ENCODE measurements at regions not wholly inside any gene's neighbourhood (a gene's known extent, or its start where the extent isn't known, plus 50 kb on each side); places are given as distances from the start of the nearest gene placed in this dataset.

DNA sequence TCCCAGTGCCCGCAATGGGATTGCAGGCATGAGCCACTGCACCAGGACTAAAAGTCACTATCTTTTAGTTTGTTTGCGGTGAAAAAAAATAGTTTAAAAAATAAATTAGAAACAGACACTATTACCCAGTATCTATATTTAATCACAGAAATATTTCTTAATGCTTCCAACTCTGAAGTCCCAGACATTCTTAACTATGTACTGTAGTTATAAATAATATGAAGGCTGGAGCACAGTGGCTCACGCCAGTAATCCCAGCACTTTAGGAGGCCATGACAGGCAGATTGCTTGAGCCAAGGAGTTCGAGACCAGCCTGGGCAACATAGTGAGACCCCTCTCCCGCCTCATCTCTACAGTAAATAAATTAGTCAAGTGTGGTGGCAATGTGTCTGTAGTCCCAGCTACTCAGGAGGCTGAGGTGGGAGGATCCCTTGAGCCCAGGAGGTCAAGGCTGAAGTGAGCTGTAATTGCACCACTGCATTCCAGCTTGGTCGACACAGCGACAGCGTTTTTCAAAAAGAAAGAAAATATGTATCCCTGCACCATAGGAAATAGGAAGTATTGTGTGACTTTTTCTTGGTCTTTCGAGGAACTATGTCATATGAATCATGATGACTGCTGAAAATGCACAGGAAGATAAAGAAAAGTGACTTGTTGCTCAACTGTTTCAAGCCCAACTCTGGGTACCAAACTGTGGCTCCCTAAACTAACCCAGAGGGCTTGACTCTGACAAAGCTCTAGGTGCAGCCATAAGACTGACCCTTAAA lies 74.9 kb upstream of the STEAP1B start:
- H3K27ac ChIP-seq = no peak overlapping the region
- H3K36me3 ChIP-seq = no peaks in the 10 kb centered on the region
- H3K4me3 ChIP-seq = no peak overlapping the region
- no peak for DNase-seq
- H3K4me1 ChIP-seq = peaks cover 0 to 5% of the 10 kb centered on the region in 2 donors
- TF ChIP-seq, protein P1, sequence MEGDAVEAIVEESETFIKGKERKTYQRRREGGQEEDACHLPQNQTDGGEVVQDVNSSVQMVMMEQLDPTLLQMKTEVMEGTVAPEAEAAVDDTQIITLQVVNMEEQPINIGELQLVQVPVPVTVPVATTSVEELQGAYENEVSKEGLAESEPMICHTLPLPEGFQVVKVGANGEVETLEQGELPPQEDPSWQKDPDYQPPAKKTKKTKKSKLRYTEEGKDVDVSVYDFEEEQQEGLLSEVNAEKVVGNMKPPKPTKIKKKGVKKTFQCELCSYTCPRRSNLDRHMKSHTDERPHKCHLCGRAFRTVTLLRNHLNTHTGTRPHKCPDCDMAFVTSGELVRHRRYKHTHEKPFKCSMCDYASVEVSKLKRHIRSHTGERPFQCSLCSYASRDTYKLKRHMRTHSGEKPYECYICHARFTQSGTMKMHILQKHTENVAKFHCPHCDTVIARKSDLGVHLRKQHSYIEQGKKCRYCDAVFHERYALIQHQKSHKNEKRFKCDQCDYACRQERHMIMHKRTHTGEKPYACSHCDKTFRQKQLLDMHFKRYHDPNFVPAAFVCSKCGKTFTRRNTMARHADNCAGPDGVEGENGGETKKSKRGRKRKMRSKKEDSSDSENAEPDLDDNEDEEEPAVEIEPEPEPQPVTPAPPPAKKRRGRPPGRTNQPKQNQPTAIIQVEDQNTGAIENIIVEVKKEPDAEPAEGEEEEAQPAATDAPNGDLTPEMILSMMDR (IDR thresholded peaks at IDR 0.05) = no peak
- TF ChIP-seq POLR2A (IDR thresholded peaks at IDR 0.05) = no peak
- H3K27me3 ChIP-seq = no peaks in the 10 kb centered on the region
- intact Hi-C loops (cut with DNase I; ENCODE audit: low total_unique reads) = no loop called here
- no peaks in the 10 kb centered on the region for H3K9me3 ChIP-seq

GRCh38 chr7:22572937-22573336 lies 72.9 kb upstream of the STEAP1B start:
- Histone ChIP-seq H3K9me3 (no peaks in the 10 kb centered on the region), H3K27ac (no peak overlapping the region), H3K4me3 (no peak overlapping the region), H3K36me3 (no peaks in the 10 kb centered on the region), H3K27me3 (no peaks in the 10 kb centered on the region), H3K4me1 (peaks cover 0 to 4% of the 10 kb centered on the region in 2 donors)
- no peak for DNase-seq
- intact Hi-C loops (cut with DNase I; ENCODE audit: low total_unique reads) = no loop called here
- TF ChIP-seq, protein P1 (IDR thresholded peaks at IDR 0.05) = no peak
- TF ChIP-seq POLR2A (IDR thresholded peaks at IDR 0.05) = no peak

DNA sequence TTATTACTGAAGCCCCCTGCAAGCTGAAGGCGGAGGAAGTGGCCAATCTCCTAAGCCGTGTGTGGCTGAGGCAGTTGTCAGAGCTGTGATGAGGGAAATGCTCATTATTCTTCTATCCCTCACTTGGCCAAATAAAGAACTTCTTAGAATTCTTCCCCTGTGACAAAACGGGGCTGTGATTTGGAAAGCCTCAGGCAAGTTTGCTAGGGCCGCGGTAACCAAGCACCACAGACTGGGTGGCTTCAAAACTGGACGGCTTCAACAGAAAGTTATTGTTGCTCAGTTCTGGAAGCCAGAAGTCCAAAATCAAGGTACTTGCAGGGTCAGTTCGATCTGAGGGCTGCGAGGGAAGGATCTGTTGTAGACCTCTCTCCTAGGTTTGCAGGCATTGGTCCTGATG lies 72.3 kb upstream of the STEAP1B start:
- TF ChIP-seq, protein P1 (IDR thresholded peaks at IDR 0.05) = no peak
- TF ChIP-seq POLR2A (IDR thresholded peaks at IDR 0.05) = no peak
- no peaks in the 10 kb centered on the region for H3K4me1 ChIP-seq
- H3K27ac ChIP-seq = no peak overlapping the region
- no peak for DNase-seq
- H3K4me3 ChIP-seq = no peak overlapping the region
- no peaks in the 10 kb centered on the region for H3K36me3 ChIP-seq
- intact Hi-C loops (cut with DNase I; ENCODE audit: low total_unique reads) = no loop called here
- no peaks in the 10 kb centered on the region for H3K27me3 ChIP-seq
- no peaks in the 10 kb centered on the region for H3K9me3 ChIP-seq

DNA sequence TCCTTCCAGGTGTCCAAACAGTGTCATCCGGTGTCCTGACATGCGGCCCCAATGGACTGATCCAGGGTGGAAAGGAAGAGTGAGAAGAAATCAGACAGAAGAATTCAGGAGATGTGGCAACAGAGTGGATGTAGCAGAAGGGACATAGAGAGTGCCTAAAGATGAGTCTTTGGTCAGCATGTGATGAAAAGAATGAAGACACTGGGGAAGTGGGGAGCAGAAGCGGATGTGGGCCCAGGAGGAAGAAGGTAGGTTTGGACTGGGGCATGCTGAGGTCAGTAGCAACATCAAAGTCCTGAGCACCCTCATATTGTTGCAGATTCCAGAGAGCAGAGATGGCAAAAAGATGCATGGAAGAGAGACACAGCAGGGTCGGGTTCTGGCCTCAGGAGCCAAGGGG lies 71.8 kb upstream of the STEAP1B start:
- no peak for DNase-seq
- H3K4me1 ChIP-seq = no peaks in the 10 kb centered on the region
- H3K27ac ChIP-seq = no peak overlapping the region
- no peaks in the 10 kb centered on the region for H3K27me3 ChIP-seq
- no peaks in the 10 kb centered on the region for H3K9me3 ChIP-seq
- TF ChIP-seq, protein P1 (IDR thresholded peaks at IDR 0.05) = no peak
- TF ChIP-seq POLR2A (IDR thresholded peaks at IDR 0.05) = no peak
- no peak overlapping the region for H3K4me3 ChIP-seq
- intact Hi-C loops (cut with DNase I; ENCODE audit: low total_unique reads) = no loop called here
- H3K36me3 ChIP-seq = no peaks in the 10 kb centered on the region

DNA sequence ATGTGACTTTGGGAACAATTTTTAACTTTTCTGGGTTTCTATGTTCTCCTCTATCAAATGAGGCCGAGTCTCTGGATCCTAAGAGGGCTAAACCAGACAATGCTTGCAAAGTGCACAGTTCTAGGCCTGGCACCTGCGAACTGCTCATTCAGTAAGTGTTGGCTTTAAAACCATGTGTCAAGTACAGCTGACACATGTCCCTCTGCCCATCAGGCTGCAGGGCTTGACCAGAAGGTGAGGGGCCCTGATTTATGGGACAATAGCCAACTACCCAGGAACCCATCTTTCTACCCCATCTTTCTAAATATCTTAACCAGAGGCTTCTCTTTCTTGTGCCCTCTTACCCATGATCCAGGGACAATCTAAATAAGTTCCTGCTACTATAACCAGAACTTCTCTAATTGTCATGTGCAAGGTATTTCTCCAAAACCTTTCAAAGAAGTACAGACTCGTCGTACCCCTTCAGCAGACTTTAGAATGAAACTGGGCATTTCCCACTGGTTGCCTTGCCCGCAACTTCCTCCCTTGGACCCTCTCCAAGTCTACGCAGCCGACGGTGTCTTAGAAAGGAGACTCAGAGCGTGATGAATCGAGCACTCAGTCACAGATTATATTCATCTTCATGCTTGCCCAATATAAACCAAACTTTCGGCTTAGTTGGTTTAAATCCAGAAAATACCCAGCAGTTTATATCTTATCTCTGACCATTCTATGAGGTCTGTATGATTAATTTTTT lies 69.8 kb upstream of the STEAP1B start:
- H3K27ac ChIP-seq = no peak overlapping the region
- no peaks in the 10 kb centered on the region for H3K27me3 ChIP-seq
- intact Hi-C loops (cut with DNase I; ENCODE audit: low total_unique reads) = loop anchor here (10.0 kb wide), 1 partner anchor 155 kb away; the partner anchor contains the start of gene IL6
- no peaks in the 10 kb centered on the region for H3K4me1 ChIP-seq
- DNase-seq = no peak
- no peak for TF ChIP-seq POLR2A (IDR thresholded peaks at IDR 0.05)
- H3K9me3 ChIP-seq = no peaks in the 10 kb centered on the region
- no peak overlapping the region for H3K4me3 ChIP-seq
- H3K36me3 ChIP-seq = no peaks in the 10 kb centered on the region
